RWPE1 (cell line): ENCODE measurements at regions not wholly inside any gene's neighbourhood (a gene's known extent, or its start where the extent isn't known, plus 50 kb on each side); places are given as distances from the start of the nearest gene placed in this dataset.

Experiments
- CTCF ChIA-PET: fragments of 350-600 bp; sonication (Branson Sonifier 250); formaldehyde crosslinking; extraction: SDS; loops from one replicate; lab custom pipeline; 2021; lab: Yijun Ruan, JAX
- POLR2A ChIA-PET: fragments of 400-600 bp; formaldehyde crosslinking; extraction: SDS; loops from one replicate; lab custom pipeline; 2020; ENCODE audit warnings: antibody characterized with exemption; ENCODE audit not compliant: low non-redundant PET; lab: Yijun Ruan, JAX
- DNase-seq: peaks from one replicate; pipeline ENCODE4 v3.0.0; 2012; ENCODE audit warnings: low spot score
- H3K27ac ChIP-seq: fragments of 450-650 bp; 2 replicates; pipeline ENCODE4 v1.5.1; 2017
- TF ChIP-seq, protein P1 (sequence below): fragments of 450-650 bp; conservative IDR thresholded peaks from 2 replicates; pipeline ENCODE4 v1.5.1; 2017; ENCODE audit warnings: low read depth, mild to moderate bottlenecking

DNA sequence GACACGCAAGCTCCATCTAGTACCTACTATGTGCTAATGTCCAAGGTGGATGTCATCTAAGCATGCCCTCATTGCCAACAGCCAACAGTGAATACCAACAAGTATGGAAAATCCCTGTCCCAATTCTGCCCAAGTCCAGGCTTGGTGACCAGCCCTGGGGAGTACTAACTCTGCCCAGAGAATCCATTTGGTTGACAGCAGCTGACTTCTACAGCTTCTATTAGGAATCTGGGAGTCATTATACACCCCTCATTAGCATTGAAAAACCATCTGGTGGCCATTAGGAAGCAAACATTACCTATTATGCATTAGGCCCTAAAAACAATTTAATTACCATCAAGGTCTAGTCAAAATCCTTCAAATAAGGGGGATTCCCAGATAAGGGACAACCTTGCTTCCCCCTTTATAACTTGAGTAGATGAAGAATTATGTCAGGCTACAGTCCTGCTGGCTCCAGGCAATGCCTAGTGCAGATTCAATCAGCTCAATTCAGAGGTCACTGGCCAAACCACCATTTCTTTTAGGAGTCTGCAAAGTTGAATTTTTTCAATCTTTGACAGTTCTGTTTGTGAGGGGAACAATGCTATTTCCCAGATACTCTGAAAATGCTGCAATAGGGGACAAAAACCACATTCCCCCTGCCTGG is 228.0 kb upstream of the LDB2 start:
- CTCF ChIA-PET: interaction anchor here (0.7 kb wide), 1 partner anchor 1591 kb away, joined by 4 read pairs; no protein-coding TSS in a partner anchor

DNA sequence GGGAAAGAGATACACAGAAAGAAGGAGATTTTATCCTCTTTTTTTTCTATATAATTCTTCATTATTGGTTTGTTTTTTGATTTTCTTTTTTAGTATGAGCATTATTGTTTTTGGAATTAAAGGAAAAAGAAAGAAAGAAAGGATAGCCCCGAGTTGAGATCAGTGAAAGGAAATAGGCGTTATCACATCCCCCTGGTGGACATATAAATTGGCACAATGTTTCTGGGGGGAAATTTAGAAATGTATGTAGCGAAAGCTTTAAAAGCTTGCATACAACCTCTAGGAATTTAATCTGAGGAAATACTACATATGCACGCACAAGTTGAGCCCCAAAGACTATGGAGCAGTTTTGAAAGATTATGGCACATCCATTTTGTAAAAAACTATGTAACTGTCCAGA is 226.3 kb upstream of the LDB2 start:
- TF ChIP-seq, protein P1, sequence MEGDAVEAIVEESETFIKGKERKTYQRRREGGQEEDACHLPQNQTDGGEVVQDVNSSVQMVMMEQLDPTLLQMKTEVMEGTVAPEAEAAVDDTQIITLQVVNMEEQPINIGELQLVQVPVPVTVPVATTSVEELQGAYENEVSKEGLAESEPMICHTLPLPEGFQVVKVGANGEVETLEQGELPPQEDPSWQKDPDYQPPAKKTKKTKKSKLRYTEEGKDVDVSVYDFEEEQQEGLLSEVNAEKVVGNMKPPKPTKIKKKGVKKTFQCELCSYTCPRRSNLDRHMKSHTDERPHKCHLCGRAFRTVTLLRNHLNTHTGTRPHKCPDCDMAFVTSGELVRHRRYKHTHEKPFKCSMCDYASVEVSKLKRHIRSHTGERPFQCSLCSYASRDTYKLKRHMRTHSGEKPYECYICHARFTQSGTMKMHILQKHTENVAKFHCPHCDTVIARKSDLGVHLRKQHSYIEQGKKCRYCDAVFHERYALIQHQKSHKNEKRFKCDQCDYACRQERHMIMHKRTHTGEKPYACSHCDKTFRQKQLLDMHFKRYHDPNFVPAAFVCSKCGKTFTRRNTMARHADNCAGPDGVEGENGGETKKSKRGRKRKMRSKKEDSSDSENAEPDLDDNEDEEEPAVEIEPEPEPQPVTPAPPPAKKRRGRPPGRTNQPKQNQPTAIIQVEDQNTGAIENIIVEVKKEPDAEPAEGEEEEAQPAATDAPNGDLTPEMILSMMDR: no peak
- CTCF ChIA-PET: no interaction called here
- no peak overlapping the region for H3K27ac ChIP-seq
- no peak for DNase-seq
- POLR2A ChIA-PET: no interaction called here

More for the DNA sequence above, 228.0 kb upstream of the LDB2 start:
- POLR2A ChIA-PET: no interaction called here
- DNase-seq: no peak
- TF ChIP-seq, protein P1: no peak
- H3K27ac ChIP-seq: no peak overlapping the region

DNA sequence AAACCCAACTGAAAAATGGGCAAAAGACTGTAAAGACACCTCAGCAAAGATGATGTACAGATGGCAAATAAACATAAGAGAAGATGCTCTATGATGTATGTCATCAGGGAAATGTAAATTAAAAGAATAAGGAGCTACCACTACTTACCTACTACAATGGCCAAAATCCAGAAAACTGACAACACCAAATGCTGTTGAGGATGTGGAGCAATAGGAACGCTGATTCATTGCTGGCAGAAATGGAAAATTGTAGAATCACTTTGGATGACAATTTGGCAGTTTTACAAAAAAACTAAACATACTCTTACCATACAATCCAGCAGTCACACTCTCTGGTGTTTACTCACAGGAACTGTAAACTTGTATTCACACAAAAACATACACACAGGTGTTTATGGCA is 222.3 kb upstream of the LDB2 start:
- ChIA-PET CTCF (no interaction called here), POLR2A (no interaction called here)
- no peak for DNase-seq
- TF ChIP-seq, protein P1: no peak
- H3K27ac ChIP-seq: no peak overlapping the region

DNA sequence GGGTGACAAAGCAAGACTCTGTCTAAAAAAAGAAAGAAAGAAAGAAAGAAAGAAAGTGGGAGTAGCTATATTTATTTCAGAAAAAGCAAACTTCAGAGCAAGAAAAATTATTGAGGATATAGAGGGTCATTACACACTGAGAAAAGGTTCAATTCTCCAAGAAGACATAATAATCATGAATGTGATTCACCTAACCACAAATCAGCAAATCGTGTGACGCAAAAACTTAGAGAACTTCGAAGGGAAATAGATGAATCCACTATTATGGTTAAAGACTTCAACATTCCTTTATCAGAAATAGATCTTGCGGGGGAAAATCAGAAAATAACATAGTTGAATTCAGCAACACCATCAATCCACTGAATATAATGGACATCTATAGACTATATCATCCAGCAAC is 219.3 kb upstream of the LDB2 start:
- CTCF ChIA-PET: no interaction called here

DNA sequence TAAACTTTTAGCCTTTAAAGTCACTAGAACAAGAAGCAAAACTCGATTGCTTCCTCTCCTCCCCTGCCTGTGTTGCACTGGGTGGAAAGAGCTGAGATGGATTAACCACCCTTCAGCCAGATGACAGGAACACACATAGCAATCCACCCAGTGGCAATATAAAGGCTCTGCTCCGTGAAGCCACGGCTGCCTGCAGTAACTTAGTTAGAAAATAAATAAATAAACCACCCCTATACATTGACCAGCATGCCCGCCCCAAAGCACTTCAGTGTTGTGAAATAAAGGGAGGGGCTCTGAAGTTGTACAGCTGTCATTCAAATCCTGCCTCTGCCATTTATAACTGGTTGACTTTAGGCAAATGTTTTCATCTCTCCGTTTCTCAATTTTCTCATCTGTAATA is 217.1 kb upstream of the LDB2 start:
- CTCF ChIA-PET: interaction anchor here (0.6 to 0.7 kb wide), 2 partner anchors 36 to 57 kb away, joined by 3 to 4 read pairs; no protein-coding TSS in a partner anchor
- POLR2A ChIA-PET: no interaction called here
- TF ChIP-seq, protein P1: no peak

More for the DNA sequence above, 219.3 kb upstream of the LDB2 start:
- H3K27ac ChIP-seq: no peak overlapping the region
- POLR2A ChIA-PET: no interaction called here
- no peak for DNase-seq
- TF ChIP-seq, protein P1: no peak

DNA sequence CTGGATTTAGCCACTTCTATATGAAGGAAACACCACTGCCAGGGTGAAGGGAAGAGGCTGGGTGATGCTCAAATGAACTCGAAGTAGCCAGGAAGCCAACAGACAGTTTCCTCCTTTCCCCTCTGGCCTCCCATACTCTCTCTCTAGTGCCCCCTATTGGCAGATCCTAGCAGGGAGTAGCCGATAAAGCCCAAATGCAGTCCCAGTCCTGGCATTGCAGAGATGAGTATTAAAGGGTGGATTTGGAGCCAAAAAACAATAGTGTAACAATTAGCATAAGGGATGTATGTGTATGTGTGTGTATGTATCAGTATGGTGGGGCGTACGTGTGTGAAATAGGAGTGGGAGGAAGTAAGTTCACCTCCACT is 213.8 kb upstream of the LDB2 start:
- POLR2A ChIA-PET: no interaction called here
- CTCF ChIA-PET: interaction anchor here (0.5 kb wide), 1 partner anchor 383 kb away, joined by 3 read pairs; no protein-coding TSS in a partner anchor
- no peak for DNase-seq
- TF ChIP-seq, protein P1: no peak
- no peak overlapping the region for H3K27ac ChIP-seq

More for the DNA sequence above, 217.1 kb upstream of the LDB2 start:
- no peak for DNase-seq
- H3K27ac ChIP-seq: no peak overlapping the region
